Transverse colon (tissue), 4 donors: ENCODE measurements at regions not wholly inside any gene's neighbourhood (a gene's known extent, or its start where the extent isn't known, plus 50 kb on each side); places are given as distances from the start of the nearest gene placed in this dataset.

ENCODE experiments used
- DNase-seq: peaks from one replicate; pipeline ENCODE4 v3.0.0-alpha.2; 2019
- H3K27ac ChIP-seq, 4 donors: fragments of 200-600 bp; sonication (generic); 2 replicates each; pipeline ENCODE4 v1.5.1; 2016 to 2018; ENCODE audit warnings: inconsistent platforms in 4 of 4
- H3K27me3 ChIP-seq: fragments of 200-600 bp; sonication (generic); 2 replicates; pipeline ENCODE4 v1.5.1; 2017; ENCODE audit warnings: inconsistent platforms
- H3K36me3 ChIP-seq, 4 donors: fragments of 200-600 bp; sonication (generic); 2 replicates each; pipeline ENCODE4 v1.5.1; 2017 to 2019; ENCODE audit warnings: inconsistent platforms in 4 of 4
- H3K4me1 ChIP-seq, 4 donors: fragments of 200-600 bp; sonication (generic); 2 replicates each; pipeline ENCODE4 v1.5.1; 2017 to 2020; ENCODE audit warnings: inconsistent platforms in 4 of 4
- H3K4me3 ChIP-seq, 4 donors: fragments of 200-600 bp; sonication (generic); 1 replicate in 1 of 4; 2 replicates in 3 of 4; pipeline versions ENCODE4 v1.5.1 to v1.6.1; 2017 to 2019; ENCODE audit warnings: inconsistent platforms in 4 of 4
- H3K9me3 ChIP-seq, 2 donors: fragments of 200-600 bp; sonication (generic); 2 replicates each; pipeline ENCODE4 v1.5.1; 2017 to 2019; ENCODE audit warnings: inconsistent platforms in 2 of 2
- EP300 ChIP-seq: sonication (generic); formaldehyde crosslinking; IDR thresholded peaks from one replicate; pipeline ENCODE4 v1.6.1; 2017; ENCODE audit warnings: antibody characterized with exemption, low read depth
- POLR2A ChIP-seq: fragments of 450-650 bp; IDR thresholded peaks from one replicate; pipeline ENCODE4 v1.6.1; 2016; ENCODE audit warnings: antibody characterized with exemption, mild to moderate bottlenecking, moderate library complexity
- POLR2AphosphoS5 ChIP-seq, 3 donors: sonication (generic); formaldehyde crosslinking; IDR thresholded peaks; one replicate each; pipeline ENCODE4 v1.6.1; 2016; ENCODE audit warnings: antibody characterized with exemption in 3 of 3
- WGBS, 2 donors: methylation state at CpG; one replicate each; pipeline ENCODE4 v1.1.5; 2018; ENCODE audit warnings: low coverage in 1 of 2; 5-methylcytosine and 5-hydroxymethylcytosine counted together
- in situ Hi-C, 4 donors: fragments of 200-750 bp; cut with MboI; loops; one replicate each; pipeline versions ENCODE4 v1.15.0 to v1.15.1; 2017; ENCODE audit warnings: low sequenced_read_pairs in 3 of 4, low pct_ligation_motif_present in 1 of 4, low pct_unique_long_range_greater_than_20kb in 1 of 4
- intact Hi-C: fragments of 100-400 bp; cut with DNase I; formaldehyde crosslinking; loops from one replicate; pipeline ENCODE4 v1.15.1; 2023; ENCODE audit warnings: low total_unique reads
- TF ChIP-seq, protein P1 (sequence below), 5 experiments: fragments of 200-600 bp in 3 of 5; fragments of 450-650 bp in 2 of 5; sonication (generic) in 3 of 5; IDR thresholded peaks; 1 replicate in 2 of 5; 2 replicates in 3 of 5; pipeline ENCODE4 v1.5.1; 2016 to 2017; ENCODE audit warnings: antibody characterized with exemption in 5 of 5, inconsistent platforms in 3 of 5, mild to moderate bottlenecking in 2 of 5, moderate library complexity in 1 of 5

DNA sequence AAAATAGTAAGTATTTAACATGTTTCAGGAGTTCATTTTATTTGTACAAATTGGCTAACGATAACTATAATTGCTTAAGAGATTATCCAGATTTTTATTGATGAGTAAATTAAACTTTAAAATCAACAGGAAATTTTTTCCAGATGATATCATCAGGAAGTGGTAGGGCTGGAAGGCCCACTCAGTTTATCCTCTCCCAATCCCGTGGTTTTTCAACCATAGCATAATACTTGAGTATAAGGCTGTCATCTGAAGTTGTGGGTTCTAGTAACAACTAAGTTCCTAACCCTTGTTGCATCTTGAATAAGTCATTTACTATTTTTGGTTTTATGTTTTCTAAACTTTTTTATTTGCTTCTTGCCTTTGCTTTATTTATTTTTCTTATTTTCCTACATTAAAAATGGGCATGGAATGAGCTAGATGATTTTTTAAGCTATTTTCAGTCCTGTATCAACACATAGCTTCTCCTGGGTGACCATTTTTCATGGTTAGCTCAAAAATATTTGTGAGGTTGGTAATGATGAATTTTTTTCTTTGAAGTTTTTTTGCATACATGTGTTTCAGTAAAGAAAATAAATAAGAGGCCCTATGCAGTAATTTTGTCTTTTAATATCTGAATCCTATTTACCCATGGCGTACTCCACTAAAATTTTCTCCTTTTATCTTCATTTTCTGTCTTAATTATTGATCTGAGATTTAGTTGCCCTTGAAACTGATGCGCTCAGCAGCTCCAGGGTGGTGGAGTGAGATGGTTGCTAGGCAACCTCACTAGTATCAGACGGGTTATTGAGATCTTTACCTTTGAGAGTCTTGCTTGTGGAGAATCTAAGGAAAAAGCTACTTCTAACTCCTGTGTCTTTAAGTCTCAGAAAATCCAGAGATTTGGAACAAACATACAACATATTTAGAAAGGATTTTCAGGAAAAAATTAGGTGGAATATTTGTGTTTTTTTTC, 452.0 kb upstream of the CCDC179 start:
- no peak overlapping the region for H3K27ac ChIP-seq
- TF ChIP-seq EP300: no peak
- TF ChIP-seq POLR2AphosphoS5 (IDR thresholded peaks at IDR 0.05): no peak
- TF ChIP-seq POLR2A: no peak
- TF ChIP-seq, protein P1, sequence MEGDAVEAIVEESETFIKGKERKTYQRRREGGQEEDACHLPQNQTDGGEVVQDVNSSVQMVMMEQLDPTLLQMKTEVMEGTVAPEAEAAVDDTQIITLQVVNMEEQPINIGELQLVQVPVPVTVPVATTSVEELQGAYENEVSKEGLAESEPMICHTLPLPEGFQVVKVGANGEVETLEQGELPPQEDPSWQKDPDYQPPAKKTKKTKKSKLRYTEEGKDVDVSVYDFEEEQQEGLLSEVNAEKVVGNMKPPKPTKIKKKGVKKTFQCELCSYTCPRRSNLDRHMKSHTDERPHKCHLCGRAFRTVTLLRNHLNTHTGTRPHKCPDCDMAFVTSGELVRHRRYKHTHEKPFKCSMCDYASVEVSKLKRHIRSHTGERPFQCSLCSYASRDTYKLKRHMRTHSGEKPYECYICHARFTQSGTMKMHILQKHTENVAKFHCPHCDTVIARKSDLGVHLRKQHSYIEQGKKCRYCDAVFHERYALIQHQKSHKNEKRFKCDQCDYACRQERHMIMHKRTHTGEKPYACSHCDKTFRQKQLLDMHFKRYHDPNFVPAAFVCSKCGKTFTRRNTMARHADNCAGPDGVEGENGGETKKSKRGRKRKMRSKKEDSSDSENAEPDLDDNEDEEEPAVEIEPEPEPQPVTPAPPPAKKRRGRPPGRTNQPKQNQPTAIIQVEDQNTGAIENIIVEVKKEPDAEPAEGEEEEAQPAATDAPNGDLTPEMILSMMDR (IDR thresholded peaks at IDR 0.05): no peak
- WGBS, 2 donors: 54 to 68% methylated on average over 5 of the region's 5 CpGs
- H3K27me3 ChIP-seq: no peaks in the 10 kb centered on the region
- no peaks in the 10 kb centered on the region for H3K9me3 ChIP-seq
- in situ Hi-C loops: no loop called here
- no peaks in the 10 kb centered on the region for H3K36me3 ChIP-seq
- no peak for DNase-seq
- no peak overlapping the region for H3K4me3 ChIP-seq
- H3K4me1 ChIP-seq: no peaks in the 10 kb centered on the region
- intact Hi-C loops: no loop called here

DNA sequence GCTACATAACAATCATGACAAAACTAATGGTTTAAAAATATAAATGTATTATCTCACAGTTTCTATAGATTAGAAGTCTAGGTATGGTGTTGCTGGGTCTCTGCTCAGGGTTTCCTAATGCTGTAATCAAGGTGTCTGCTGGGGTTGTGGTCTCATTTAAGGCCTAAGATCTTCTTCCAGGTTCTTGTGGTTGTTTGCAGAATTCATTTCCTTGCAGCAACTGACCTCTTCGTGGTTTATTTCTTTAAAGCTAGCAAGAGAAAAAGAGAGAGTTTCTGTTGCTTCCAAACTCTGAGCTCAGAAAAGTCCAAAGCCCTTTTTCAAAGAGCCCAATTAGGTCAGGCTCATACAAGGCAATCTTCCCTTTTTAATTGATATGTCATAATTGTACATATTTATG, 452.7 kb upstream of the CCDC179 start:
- no peaks in the 10 kb centered on the region for H3K36me3 ChIP-seq
- H3K4me3 ChIP-seq: no peak overlapping the region
- no peak for DNase-seq
- intact Hi-C loops: no loop called here
- no peaks in the 10 kb centered on the region for H3K9me3 ChIP-seq
- H3K27me3 ChIP-seq: no peaks in the 10 kb centered on the region
- H3K27ac ChIP-seq: no peak overlapping the region
- 40 to 71% methylated on average over 1 of the region's 1 CpG for WGBS, 2 donors
- H3K4me1 ChIP-seq: no peaks in the 10 kb centered on the region
- in situ Hi-C loops: no loop called here
- TF ChIP-seq POLR2A (no peak), EP300 (no peak), POLR2AphosphoS5 (IDR thresholded peaks at IDR 0.05) (no peak)
- TF ChIP-seq, protein P1 (IDR thresholded peaks at IDR 0.05): no peak

DNA sequence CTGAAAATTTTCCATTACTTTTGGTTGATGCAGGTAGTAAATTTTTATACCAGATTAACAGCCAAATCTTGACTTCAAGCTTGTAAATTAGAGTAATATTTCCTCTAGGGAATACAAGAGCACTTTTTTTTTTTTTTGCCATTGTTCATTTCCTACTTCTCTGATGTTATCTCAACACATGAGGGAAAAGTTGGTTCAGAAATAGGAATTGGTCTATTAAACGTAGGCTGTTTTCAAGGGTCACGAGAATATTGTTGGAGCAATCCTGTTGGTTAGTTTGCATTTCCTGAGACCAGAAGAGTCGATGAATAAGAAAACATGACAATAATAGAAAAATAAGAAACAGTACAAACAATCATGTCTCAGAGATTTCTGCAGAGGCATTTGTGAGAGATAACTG, 453.9 kb upstream of the CCDC179 start:
- in situ Hi-C loops (no loop called here), intact Hi-C loops (no loop called here)
- H3K9me3 ChIP-seq: no peaks in the 10 kb centered on the region
- no peaks in the 10 kb centered on the region for H3K36me3 ChIP-seq
- no peak overlapping the region for H3K4me3 ChIP-seq
- no peaks in the 10 kb centered on the region for H3K27me3 ChIP-seq
- WGBS, 2 donors: 57 to 68% methylated on average over 3 of the region's 3 CpGs
- TF ChIP-seq, protein P1 (IDR thresholded peaks at IDR 0.05): no peak
- no peak for TF ChIP-seq POLR2A
- TF ChIP-seq EP300: no peak
- no peak for TF ChIP-seq POLR2AphosphoS5 (IDR thresholded peaks at IDR 0.05)
- no peak overlapping the region for H3K27ac ChIP-seq
- no peak for DNase-seq
- no peaks in the 10 kb centered on the region for H3K4me1 ChIP-seq

DNA sequence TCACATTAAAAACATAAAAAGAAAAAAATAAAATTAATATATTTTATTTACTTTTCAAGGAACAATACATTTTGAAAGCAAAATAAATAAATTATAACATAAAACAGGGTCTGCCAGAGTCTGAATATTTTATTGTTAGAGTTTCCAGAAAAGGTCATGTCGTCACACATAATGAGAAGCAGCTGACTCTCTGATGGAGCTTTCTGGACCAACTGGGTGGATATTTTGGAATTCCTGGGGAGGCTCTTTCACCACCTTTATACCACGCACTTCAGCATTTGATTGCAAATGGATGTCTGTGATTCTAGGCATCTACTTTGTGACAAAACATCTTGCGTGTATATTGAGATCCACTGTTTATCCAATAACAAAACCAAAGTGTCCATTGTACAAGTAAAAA, 455.0 kb upstream of the CCDC179 start:
- intact Hi-C loops: no loop called here
- TF ChIP-seq, protein P1 (IDR thresholded peaks at IDR 0.05): no peak
- TF ChIP-seq POLR2AphosphoS5 (IDR thresholded peaks at IDR 0.05): no peak
- TF ChIP-seq POLR2A: no peak
- no peak for TF ChIP-seq EP300
- no peak overlapping the region for H3K4me3 ChIP-seq
- no peak overlapping the region for H3K27ac ChIP-seq
- in situ Hi-C loops: no loop called here
- WGBS, 2 donors: 67 to 80% methylated on average over 3 of the region's 3 CpGs
- no peak for DNase-seq
- H3K9me3 ChIP-seq: no peaks in the 10 kb centered on the region
- no peaks in the 10 kb centered on the region for H3K36me3 ChIP-seq
- H3K4me1 ChIP-seq: no peaks in the 10 kb centered on the region
- no peaks in the 10 kb centered on the region for H3K27me3 ChIP-seq
